Keratinocyte (primary cell): ENCODE measurements at regions not wholly inside any gene's neighbourhood (a gene's known extent, or its start where the extent isn't known, plus 50 kb on each side); places are given as distances from the start of the nearest gene placed in this dataset.

Experiments used
- DNase-seq: peaks from one replicate; pipeline ENCODE4 v3.0.0-alpha.2; 2011; ENCODE audit warnings: low read depth, missing footprints, low spot score
- FAIRE-seq: peaks from 2 replicates; lab custom pipeline; 2011; peaks lifted over from hg19 to GRCh38; lab: Jason Lieb, UNC
- H2AFZ ChIP-seq: 2 replicates; pipeline ENCODE4 v1.6.0; 2012; ENCODE audit warnings: low read length, control low read depth, inconsistent platforms; ENCODE audit not compliant: control insufficient read depth
- H3K27ac ChIP-seq: 2 replicates; pipeline ENCODE4 v1.5.1; 2011; ENCODE audit warnings: low read length; ENCODE audit not compliant: control insufficient read depth, insufficient read depth
- H3K27me3 ChIP-seq: 3 replicates; pipeline ENCODE4 v1.6.0; 2011; ENCODE audit warnings: low read length; ENCODE audit not compliant: control insufficient read depth, insufficient read depth; ENCODE audit errors: extremely low read depth
- H3K36me3 ChIP-seq, 2 experiments: 2 replicates in 1 of 2; 3 replicates in 1 of 2; pipeline ENCODE4 v1.5.1; 2011; ENCODE audit warnings: low read length in 2 of 2, mild to moderate bottlenecking in 1 of 2; ENCODE audit not compliant: control insufficient read depth in 2 of 2, insufficient read depth in 2 of 2; ENCODE audit errors: extremely low read depth in 1 of 2
- H3K4me1 ChIP-seq: 3 replicates; pipeline ENCODE4 v1.5.1; 2011; ENCODE audit warnings: low read length; ENCODE audit not compliant: control insufficient read depth, insufficient read depth; ENCODE audit errors: extremely low read depth
- H3K4me2 ChIP-seq: 3 replicates; pipeline ENCODE4 v1.6.0; 2011; ENCODE audit warnings: low read depth, low read length; ENCODE audit not compliant: control insufficient read depth, insufficient read depth; ENCODE audit errors: extremely low read depth
- H3K4me3 ChIP-seq, 3 experiments: fragments of 200-600 bp in 1 of 3; sonication (generic) in 1 of 3; 2 replicates in 2 of 3; 3 replicates in 1 of 3; pipeline ENCODE4 v1.5.1; 2011 to 2016; ENCODE audit warnings: low read length in 3 of 3, mild to moderate bottlenecking in 3 of 3, control low read depth in 2 of 3, inconsistent platforms in 1 of 3, low read depth in 1 of 3, mixed read lengths in 1 of 3, mixed run types in 1 of 3, moderate library complexity in 1 of 3; ENCODE audit not compliant: control insufficient read depth in 2 of 3, insufficient read depth in 2 of 3; ENCODE audit errors: extremely low read depth in 1 of 3
- H3K79me2 ChIP-seq: 2 replicates; pipeline ENCODE4 v1.6.0; 2012; ENCODE audit warnings: low read length; ENCODE audit not compliant: control insufficient read depth, insufficient read depth
- H3K9ac ChIP-seq: 3 replicates; pipeline ENCODE4 v1.6.0; 2011; ENCODE audit warnings: low read length; ENCODE audit not compliant: control insufficient read depth, insufficient read depth; ENCODE audit errors: extremely low read depth
- H3K9me1 ChIP-seq: 3 replicates; pipeline ENCODE4 v1.6.0; 2011; ENCODE audit warnings: low read length; ENCODE audit not compliant: control insufficient read depth, insufficient read depth; ENCODE audit errors: extremely low read depth
- H3K9me3 ChIP-seq: 2 replicates; pipeline ENCODE4 v1.5.1; 2012; ENCODE audit warnings: low read depth, low read length; ENCODE audit not compliant: control insufficient read depth
- H4K20me1 ChIP-seq: 3 replicates; pipeline ENCODE4 v1.6.0; 2011; ENCODE audit warnings: low read length; ENCODE audit not compliant: control insufficient read depth, insufficient read depth; ENCODE audit errors: extremely low read depth
- EZH2 ChIP-seq: IDR thresholded peaks from one replicate; pipeline ENCODE4 v1.6.1; 2012; ENCODE audit warnings: inconsistent platforms, mild to moderate bottlenecking, low read length, moderate library complexity
- dilution Hi-C: fragments of 300-500 bp; cut with MboI; formaldehyde crosslinking; loops from one replicate; pipeline ENCODE4 v1.7.0; 2020; ENCODE audit warnings: low sequenced_read_pairs; ENCODE audit not compliant: extremely low pct_ligation_motif_present
- TF ChIP-seq, protein P1 (sequence below), 3 experiments: IDR thresholded peaks in 1 of 3; conservative IDR thresholded peaks in 1 of 3; optimal IDR thresholded peaks in 1 of 3; 2 replicates in 2 of 3; 3 replicates in 1 of 3; pipeline versions ENCODE3 to v1.5.1; 2011; ENCODE audit warnings: low read length in 3 of 3, mild to moderate bottlenecking in 3 of 3, moderate library complexity in 2 of 3, control low read depth in 1 of 3, inconsistent platforms in 1 of 3; ENCODE audit not compliant: insufficient read depth in 2 of 3; ENCODE audit errors: extremely low read depth in 1 of 3

DNA sequence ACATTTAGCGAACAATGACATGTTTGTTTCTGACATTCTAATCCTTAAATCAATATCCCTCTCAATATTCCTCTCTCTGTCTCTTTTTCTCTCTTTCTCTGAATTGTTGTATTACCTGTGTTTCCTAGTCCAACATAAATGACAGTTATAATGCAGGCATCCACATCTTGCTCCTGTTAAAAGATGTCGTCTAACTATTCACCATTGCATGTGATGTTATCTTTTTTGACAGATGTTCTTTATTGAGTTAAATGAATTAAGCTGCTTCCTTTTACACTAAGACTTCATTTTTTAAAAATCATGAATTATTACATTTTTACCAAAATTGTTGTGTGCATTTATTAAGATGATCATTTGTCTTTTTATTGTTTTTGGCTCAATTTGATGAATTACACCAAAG, 527.5 kb downstream of the PRR16 start:
- Histone ChIP-seq H3K27me3 (no peaks in the 10 kb centered on the region), H3K79me2 (no peaks in the 10 kb centered on the region), H3K4me1 (no peaks in the 10 kb centered on the region), H3K4me3 (no peak overlapping the region), H3K36me3 (no peaks in the 10 kb centered on the region), H3K4me2 (no peak overlapping the region), H3K9ac (no peak overlapping the region), H2AFZ (no peak overlapping the region), H3K9me3 (no peaks in the 10 kb centered on the region), H4K20me1 (no peaks in the 10 kb centered on the region), H3K27ac (no peak overlapping the region), H3K9me1 (no peaks in the 10 kb centered on the region)
- DNase-seq = no peak
- dilution Hi-C loops = no loop called here
- FAIRE-seq = no peak
- TF ChIP-seq, protein P1, sequence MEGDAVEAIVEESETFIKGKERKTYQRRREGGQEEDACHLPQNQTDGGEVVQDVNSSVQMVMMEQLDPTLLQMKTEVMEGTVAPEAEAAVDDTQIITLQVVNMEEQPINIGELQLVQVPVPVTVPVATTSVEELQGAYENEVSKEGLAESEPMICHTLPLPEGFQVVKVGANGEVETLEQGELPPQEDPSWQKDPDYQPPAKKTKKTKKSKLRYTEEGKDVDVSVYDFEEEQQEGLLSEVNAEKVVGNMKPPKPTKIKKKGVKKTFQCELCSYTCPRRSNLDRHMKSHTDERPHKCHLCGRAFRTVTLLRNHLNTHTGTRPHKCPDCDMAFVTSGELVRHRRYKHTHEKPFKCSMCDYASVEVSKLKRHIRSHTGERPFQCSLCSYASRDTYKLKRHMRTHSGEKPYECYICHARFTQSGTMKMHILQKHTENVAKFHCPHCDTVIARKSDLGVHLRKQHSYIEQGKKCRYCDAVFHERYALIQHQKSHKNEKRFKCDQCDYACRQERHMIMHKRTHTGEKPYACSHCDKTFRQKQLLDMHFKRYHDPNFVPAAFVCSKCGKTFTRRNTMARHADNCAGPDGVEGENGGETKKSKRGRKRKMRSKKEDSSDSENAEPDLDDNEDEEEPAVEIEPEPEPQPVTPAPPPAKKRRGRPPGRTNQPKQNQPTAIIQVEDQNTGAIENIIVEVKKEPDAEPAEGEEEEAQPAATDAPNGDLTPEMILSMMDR (optimal IDR thresholded peaks at IDR 0.05 in 1 of 3, IDR thresholded peaks at IDR 0.05 in 1 of 3, conservative IDR thresholded peaks at IDR 0.05 in 1 of 3; ENCODE audit: extremely low read depth in 1 of 3, insufficient read depth in 2 of 3, low read length in 3 of 3) = no peak
- TF ChIP-seq EZH2 = no peak

DNA sequence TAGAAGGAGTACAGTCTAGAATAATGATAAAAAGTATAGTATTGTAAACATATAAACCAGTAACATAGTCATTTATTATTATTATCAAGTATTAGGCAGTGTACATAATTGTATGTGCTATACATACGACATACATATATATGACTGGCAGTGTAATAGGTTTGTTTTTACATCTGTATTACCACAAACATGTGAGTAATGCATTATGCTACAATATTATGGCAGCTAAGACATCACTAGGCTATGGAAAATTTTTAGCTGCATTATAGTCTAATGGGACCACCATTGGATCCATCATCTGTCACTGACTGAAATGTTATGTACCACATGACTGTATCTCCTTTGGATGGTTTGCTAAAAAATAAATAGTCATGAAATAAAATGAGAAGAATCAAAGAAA, 530.0 kb downstream of the PRR16 start:
- no peak overlapping the region for H2AFZ ChIP-seq
- no peaks in the 10 kb centered on the region for H3K79me2 ChIP-seq
- TF ChIP-seq, protein P1 (optimal IDR thresholded peaks at IDR 0.05 in 1 of 3, IDR thresholded peaks at IDR 0.05 in 1 of 3, conservative IDR thresholded peaks at IDR 0.05 in 1 of 3; ENCODE audit: extremely low read depth in 1 of 3, insufficient read depth in 2 of 3, low read length in 3 of 3) = no peak
- TF ChIP-seq EZH2 = no peak
- H3K9me1 ChIP-seq = no peaks in the 10 kb centered on the region
- no peak overlapping the region for H3K4me2 ChIP-seq
- dilution Hi-C loops = no loop called here
- H3K4me1 ChIP-seq = no peaks in the 10 kb centered on the region
- no peak overlapping the region for H3K4me3 ChIP-seq
- no peaks in the 10 kb centered on the region for H3K36me3 ChIP-seq
- no peak overlapping the region for H3K9ac ChIP-seq
- no peaks in the 10 kb centered on the region for H3K9me3 ChIP-seq
- FAIRE-seq (no peak), DNase-seq (no peak)
- H3K27me3 ChIP-seq = no peaks in the 10 kb centered on the region
- H4K20me1 ChIP-seq = no peaks in the 10 kb centered on the region
- no peak overlapping the region for H3K27ac ChIP-seq
